ENCODE measurements at regions not wholly inside any gene's neighbourhood (a gene's known extent, or its start where the extent isn't known, plus 50 kb on each side); places are given as distances from the start of the nearest gene placed in this dataset.

- TF ChIP-seq, protein P1, sequence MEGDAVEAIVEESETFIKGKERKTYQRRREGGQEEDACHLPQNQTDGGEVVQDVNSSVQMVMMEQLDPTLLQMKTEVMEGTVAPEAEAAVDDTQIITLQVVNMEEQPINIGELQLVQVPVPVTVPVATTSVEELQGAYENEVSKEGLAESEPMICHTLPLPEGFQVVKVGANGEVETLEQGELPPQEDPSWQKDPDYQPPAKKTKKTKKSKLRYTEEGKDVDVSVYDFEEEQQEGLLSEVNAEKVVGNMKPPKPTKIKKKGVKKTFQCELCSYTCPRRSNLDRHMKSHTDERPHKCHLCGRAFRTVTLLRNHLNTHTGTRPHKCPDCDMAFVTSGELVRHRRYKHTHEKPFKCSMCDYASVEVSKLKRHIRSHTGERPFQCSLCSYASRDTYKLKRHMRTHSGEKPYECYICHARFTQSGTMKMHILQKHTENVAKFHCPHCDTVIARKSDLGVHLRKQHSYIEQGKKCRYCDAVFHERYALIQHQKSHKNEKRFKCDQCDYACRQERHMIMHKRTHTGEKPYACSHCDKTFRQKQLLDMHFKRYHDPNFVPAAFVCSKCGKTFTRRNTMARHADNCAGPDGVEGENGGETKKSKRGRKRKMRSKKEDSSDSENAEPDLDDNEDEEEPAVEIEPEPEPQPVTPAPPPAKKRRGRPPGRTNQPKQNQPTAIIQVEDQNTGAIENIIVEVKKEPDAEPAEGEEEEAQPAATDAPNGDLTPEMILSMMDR (conservative IDR thresholded peaks at IDR 0.05; ENCODE audit: low read depth in 2 of 2): no peak
- no peak for TF ChIP-seq CREB1 (CRISPR knock-in tag; IDR thresholded peaks at IDR 0.05; ENCODE audit: low read depth)
- no peak for TF ChIP-seq POLR2AphosphoS5 (IDR thresholded peaks at IDR 0.05; ENCODE audit: low read depth)
- no peak for TF ChIP-seq REST (IDR thresholded peaks at IDR 0.05; ENCODE audit: unreplicated experiment)
- TF ChIP-seq EZH2 (IDR thresholded peaks at IDR 0.05; ENCODE audit: low read depth, unreplicated experiment): no peak
- no peak for TF ChIP-seq EZH2phosphoT487 (IDR thresholded peaks at IDR 0.05; ENCODE audit: unreplicated experiment)
These were observed 508.9 kb upstream of the POU3F3 start for GRCh38 chr2:104344985-104345384.
